Left ventricle myocardium inferior (tissue), 1 donor: ENCODE measurements at regions not wholly inside any gene's neighbourhood (a gene's known extent, or its start where the extent isn't known, plus 50 kb on each side); places are given as distances from the start of the nearest gene placed in this dataset.

Experiments
- DNase-seq: peaks from one replicate; pipeline ENCODE4 v3.0.0-alpha.2; 2020
- H3K27ac ChIP-seq: fragments of 200-600 bp; replicated peaks from 2 replicates; pipeline ENCODE4 v1.8.0; 2021
- H3K27me3 ChIP-seq: fragments of 200-600 bp; 2 replicates; pipeline ENCODE4 v1.8.0; 2021; ENCODE audit warnings: low read depth
- H3K36me3 ChIP-seq: fragments of 200-600 bp; 2 replicates; pipeline ENCODE4 v1.8.0; 2021
- H3K4me1 ChIP-seq: fragments of 200-600 bp; 2 replicates; pipeline ENCODE4 v1.8.0; 2021
- H3K4me3 ChIP-seq: fragments of 200-600 bp; 2 replicates; pipeline ENCODE4 v1.8.0; 2021; ENCODE audit warnings: mild to moderate bottlenecking, moderate library complexity
- H3K9me3 ChIP-seq: fragments of 200-600 bp; replicated peaks from 2 replicates; pipeline ENCODE4 v1.8.0; 2021
- CTCF ChIP-seq: fragments of 200-600 bp; IDR thresholded peaks from 2 replicates; pipeline ENCODE4 v1.8.0; 2021; ENCODE audit warnings: antibody characterized with exemption, mild to moderate bottlenecking, borderline replicate concordance
- intact Hi-C: fragments of 100-400 bp; cut with micrococcal nuclease; formaldehyde crosslinking; loops from one replicate; pipeline ENCODE4 v1.11.0; 2022
- donor health status: DM: no; HTN: yes; CAD: no; lungs with severe emphysema.

GRCh38 chr18:47387864-47388263 is 136.4 kb upstream of the SKOR2 start:
- Histone ChIP-seq H3K4me1 (peaks cover 5% of the 10 kb centered on the region), H3K27me3 (peaks cover 29% of the 10 kb centered on the region), H3K4me3 (no peak overlapping the region), H3K27ac (no peak overlapping the region), H3K9me3 (peaks cover 6% of the 10 kb centered on the region), H3K36me3 (no peaks in the 10 kb centered on the region)
- no peak for TF ChIP-seq CTCF
- DNase-seq = no peak
- intact Hi-C loops = no loop called here

DNA sequence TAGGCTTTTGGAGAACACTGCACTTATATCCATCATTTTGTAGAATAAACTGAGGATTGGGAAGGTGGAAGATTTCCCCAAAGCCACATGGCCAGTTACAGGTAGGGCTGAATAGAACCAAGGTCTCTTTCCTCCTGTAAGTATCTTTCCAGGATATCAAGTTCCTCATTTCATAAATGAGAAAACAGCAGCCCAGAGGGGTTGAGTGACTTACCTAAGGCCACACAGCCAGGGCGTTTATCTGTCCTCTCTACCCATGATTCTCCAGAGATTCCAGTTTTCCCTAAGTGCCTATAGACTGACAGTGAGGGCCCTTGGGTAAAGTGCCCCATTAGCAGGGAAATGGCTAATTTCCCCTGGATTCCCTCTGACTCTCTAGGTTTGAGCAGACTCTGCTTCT is 132.3 kb upstream of the SKOR2 start:
- no peak overlapping the region for H3K27ac ChIP-seq
- peaks cover 6% of the 10 kb centered on the region for H3K9me3 ChIP-seq
- H3K36me3 ChIP-seq = no peaks in the 10 kb centered on the region
- no peak overlapping the region for H3K4me3 ChIP-seq
- no peak for DNase-seq
- intact Hi-C loops = no loop called here
- peaks cover under 1% of the 10 kb centered on the region for H3K4me1 ChIP-seq
- peaks cover 47% of the 10 kb centered on the region for H3K27me3 ChIP-seq
- no peak for TF ChIP-seq CTCF

GRCh38 chr18:47381975-47382570 is 130.6 kb upstream of the SKOR2 start:
- peaks cover 6% of the 10 kb centered on the region for H3K9me3 ChIP-seq
- H3K36me3 ChIP-seq = no peaks in the 10 kb centered on the region
- intact Hi-C loops = no loop called here

GRCh38 chr18:47380153-47380552 is 128.7 kb upstream of the SKOR2 start:
- Histone ChIP-seq H3K9me3 (no peaks in the 10 kb centered on the region), H3K4me3 (no peak overlapping the region), H3K27me3 (peaks cover 81% of the 10 kb centered on the region), H3K36me3 (no peaks in the 10 kb centered on the region), H3K4me1 (no peaks in the 10 kb centered on the region), H3K27ac (no peak overlapping the region)
- intact Hi-C loops = no loop called here
- no peak for DNase-seq
- TF ChIP-seq CTCF = no peak

More at GRCh38 chr18:47381975-47382570, 130.6 kb upstream of the SKOR2 start:
- Histone ChIP-seq H3K4me1 (no peaks in the 10 kb centered on the region), H3K27me3 (peaks cover 63% of the 10 kb centered on the region), H3K4me3 (no peak overlapping the region), H3K27ac (no peak overlapping the region)
- DNase-seq = no peak
- TF ChIP-seq CTCF = no peak

GRCh38 chr18:47373465-47373864 is 122.0 kb upstream of the SKOR2 start:
- H3K4me1 ChIP-seq = no peaks in the 10 kb centered on the region
- no peak for TF ChIP-seq CTCF
- H3K27ac ChIP-seq = no peak overlapping the region
- peaks cover 70% of the 10 kb centered on the region for H3K27me3 ChIP-seq
- no peaks in the 10 kb centered on the region for H3K9me3 ChIP-seq
- DNase-seq = no peak
- H3K36me3 ChIP-seq = no peaks in the 10 kb centered on the region
- intact Hi-C loops = no loop called here
- H3K4me3 ChIP-seq = no peak overlapping the region
